HEK293T (cell line): ENCODE measurements at regions not wholly inside any gene's neighbourhood (a gene's known extent, or its start where the extent isn't known, plus 50 kb on each side); places are given as distances from the start of the nearest gene placed in this dataset.

Source experiments
- BHLHE40 ChIP-seq: fragments of 450-650 bp; IDR thresholded peaks from 2 replicates; pipeline ENCODE4 v1.6.1; 2016; ENCODE audit warnings: mild to moderate bottlenecking, moderate library complexity, borderline replicate concordance
- ELF4 ChIP-seq: fragments of 450-650 bp; IDR thresholded peaks from 2 replicates; pipeline ENCODE4 v1.6.1; 2017; ENCODE audit warnings: antibody characterized with exemption
- FOXA1 ChIP-seq: fragments of 450-650 bp; IDR thresholded peaks from 2 replicates; pipeline ENCODE4 v1.6.1; 2016; ENCODE audit warnings: mild to moderate bottlenecking
- FOXK2 ChIP-seq: fragments of 450-650 bp; IDR thresholded peaks from 2 replicates; pipeline ENCODE4 v1.6.1; 2016; ENCODE audit warnings: mild to moderate bottlenecking
- FOXM1 ChIP-seq: fragments of 450-650 bp; IDR thresholded peaks from 2 replicates; pipeline ENCODE4 v1.6.1; 2017; ENCODE audit warnings: mild to moderate bottlenecking, borderline replicate concordance
- SP1 ChIP-seq: fragments of 450-650 bp; IDR thresholded peaks from 2 replicates; pipeline ENCODE4 v1.6.1; 2017
- TARDBP ChIP-seq: fragments of 450-650 bp; IDR thresholded peaks from 2 replicates; pipeline ENCODE4 v1.6.1; 2016
- TF ChIP-seq, protein P1 (sequence below): fragments of 450-650 bp; IDR thresholded peaks from 2 replicates; pipeline ENCODE4 v1.6.1; 2016

DNA sequence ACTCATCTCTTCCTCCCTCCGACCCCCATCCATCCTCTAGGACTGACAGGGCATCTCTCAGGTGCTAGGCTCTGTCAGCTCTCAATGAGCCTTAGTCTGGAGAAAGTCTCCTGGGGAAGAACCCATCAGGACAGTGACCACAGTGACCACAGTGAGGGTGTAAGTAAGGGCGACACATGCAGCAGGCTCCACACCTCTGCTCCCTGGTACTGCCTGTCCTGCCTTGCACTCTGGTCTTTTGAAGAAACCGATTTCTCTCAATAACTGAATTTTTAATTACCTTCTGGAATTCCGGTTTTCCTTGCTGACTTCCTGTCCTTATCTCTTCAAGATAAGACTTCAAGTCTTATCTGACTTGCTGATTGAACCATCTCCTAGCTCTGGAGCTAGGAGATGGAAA lies 190.2 kb downstream of the ACTR3B start:
- no peak for TF ChIP-seq BHLHE40
- TF ChIP-seq, protein P1, sequence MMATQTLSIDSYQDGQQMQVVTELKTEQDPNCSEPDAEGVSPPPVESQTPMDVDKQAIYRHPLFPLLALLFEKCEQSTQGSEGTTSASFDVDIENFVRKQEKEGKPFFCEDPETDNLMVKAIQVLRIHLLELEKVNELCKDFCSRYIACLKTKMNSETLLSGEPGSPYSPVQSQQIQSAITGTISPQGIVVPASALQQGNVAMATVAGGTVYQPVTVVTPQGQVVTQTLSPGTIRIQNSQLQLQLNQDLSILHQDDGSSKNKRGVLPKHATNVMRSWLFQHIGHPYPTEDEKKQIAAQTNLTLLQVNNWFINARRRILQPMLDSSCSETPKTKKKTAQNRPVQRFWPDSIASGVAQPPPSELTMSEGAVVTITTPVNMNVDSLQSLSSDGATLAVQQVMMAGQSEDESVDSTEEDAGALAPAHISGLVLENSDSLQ = no peak
- no peak for TF ChIP-seq ELF4
- no peak for TF ChIP-seq FOXK2
- no peak for TF ChIP-seq FOXM1
- no peak for TF ChIP-seq FOXA1
- no peak for TF ChIP-seq TARDBP
- TF ChIP-seq SP1 = no peak
